GM12878 (cell line): ENCODE measurements at regions not wholly inside any gene's neighbourhood (a gene's known extent, or its start where the extent isn't known, plus 50 kb on each side); places are given as distances from the start of the nearest gene placed in this dataset.

Source experiments
- ATAC-seq: fragments of 200-7000 bp; cut with Tn5 transposase; 3 replicates; pipeline ENCODE4 v1.9.1; 2020; ENCODE audit warnings: mild to moderate bottlenecking, moderate library complexity
- BruUV-seq: library from RNA; stranded (reverse); fragments of 400-500 nt; replicated peaks from 2 replicates; lab custom pipeline; 2021; lab: Mats Ljungman, UMichigan
- CTCF ChIA-PET: fragments of 300-600 bp; sonication (Branson Sonifier 250); formaldehyde crosslinking; extraction: SDS; loops from one replicate; lab custom pipeline; 2021; ENCODE audit warnings: inconsistent platforms; lab: Yijun Ruan, JAX
- POLR2A ChIA-PET: fragments of 350-600 bp; formaldehyde crosslinking; extraction: SDS; loops from one replicate; lab custom pipeline; 2021; ENCODE audit warnings: inconsistent platforms; lab: Charles Lee
- RAD21 ChIA-PET: fragments of 300-600 bp; sonication (Branson Sonifier 250); formaldehyde crosslinking; loops from one replicate; lab custom pipeline; 2023; ENCODE audit warnings: antibody characterized with exemption; ENCODE audit not compliant: unreplicated experiment; lab: Charles Lee
- SMC1A ChIA-PET: fragments of 300-600 bp; sonication (Branson Sonifier 250); formaldehyde crosslinking; loops from one replicate; lab custom pipeline; 2023; ENCODE audit not compliant: unreplicated experiment, uncharacterized antibody; lab: Charles Lee
- DNase-seq: peaks from one replicate; pipeline ENCODE4 v3.0.0-alpha.2; 2011; ENCODE audit warnings: low read depth, low spot score
- FAIRE-seq: peaks from 3 replicates; lab custom pipeline; 2011; peaks lifted over from hg19 to GRCh38; lab: Jason Lieb, UNC
- H2AFZ ChIP-seq: 2 replicates; pipeline ENCODE4 v1.6.0; 2011; ENCODE audit warnings: low read depth, low read length, control low read depth; ENCODE audit not compliant: control insufficient read depth
- H3K27ac ChIP-seq: 2 replicates; pipeline ENCODE4 v1.5.1; 2011; ENCODE audit warnings: control low read depth; ENCODE audit not compliant: control insufficient read depth, insufficient read depth
- H3K27me3 ChIP-seq, 2 experiments: replicated peaks in 1 of 2; 2 replicates each; pipeline versions ENCODE4 v1.6.0 to v1.6.1; 2011; ENCODE audit warnings: low read length in 1 of 2; ENCODE audit not compliant: control insufficient read depth in 2 of 2, insufficient read depth in 2 of 2
- H3K36me3 ChIP-seq, 2 experiments: 2 replicates each; pipeline ENCODE4 v1.5.1; 2011; ENCODE audit warnings: low read length in 1 of 2; ENCODE audit not compliant: control insufficient read depth in 2 of 2, insufficient read depth in 2 of 2
- H3K4me1 ChIP-seq: 2 replicates; pipeline ENCODE4 v1.6.1; 2011; ENCODE audit warnings: mild to moderate bottlenecking, low read length, moderate library complexity, mixed read lengths; ENCODE audit not compliant: control insufficient read depth, insufficient read depth
- H3K4me2 ChIP-seq: 2 replicates; pipeline ENCODE4 v1.6.0; 2011; ENCODE audit warnings: control low read depth; ENCODE audit not compliant: control insufficient read depth, insufficient read depth
- H3K4me3 ChIP-seq: fragments of 200-600 bp; sonication (generic); 2 replicates; pipeline ENCODE4 v1.5.1; 2016
- H3K79me2 ChIP-seq: 2 replicates; pipeline ENCODE4 v1.6.0; 2011; ENCODE audit warnings: low read length; ENCODE audit not compliant: control insufficient read depth, insufficient read depth
- H3K9ac ChIP-seq: 2 replicates; pipeline ENCODE4 v1.8.0; 2011; ENCODE audit warnings: low read length, control low read depth, mixed read lengths; ENCODE audit not compliant: control insufficient read depth, insufficient read depth
- H3K9me3 ChIP-seq: replicated peaks from 3 replicates; pipeline ENCODE4 v1.5.1; 2011; ENCODE audit warnings: mild to moderate bottlenecking, low read length; ENCODE audit not compliant: control insufficient read depth, insufficient read depth
- H4K20me1 ChIP-seq: 2 replicates; pipeline ENCODE4 v1.6.0; 2011; ENCODE audit not compliant: control insufficient read depth, insufficient read depth
- CREB1 ChIP-seq: IDR thresholded peaks from 2 replicates; pipeline ENCODE4 v1.6.1; 2012; ENCODE audit warnings: low read depth, mild to moderate bottlenecking, inconsistent platforms
- EED ChIP-seq: sonication (generic); IDR thresholded peaks from 2 replicates; pipeline ENCODE4 v1.6.1; 2016; ENCODE audit warnings: antibody characterized with exemption, low read depth
- EZH2 ChIP-seq: IDR thresholded peaks from 2 replicates; pipeline ENCODE4 v1.6.1; 2012; ENCODE audit warnings: low read depth, mild to moderate bottlenecking, control low read depth, inconsistent platforms, low read length, borderline replicate concordance; ENCODE audit not compliant: control insufficient read depth
- GATAD2B ChIP-seq: fragments of 450-650 bp; conservative IDR thresholded peaks from 2 replicates; pipeline ENCODE4 v1.6.1; 2017; ENCODE audit warnings: low read depth, mild to moderate bottlenecking, moderate library complexity
- HCFC1 ChIP-seq: fragments of 150-350 bp; IDR thresholded peaks from 2 replicates; pipeline ENCODE4 v1.6.1; 2014; ENCODE audit warnings: low read length
- KAT2A ChIP-seq: conservative IDR thresholded peaks from 2 replicates; pipeline ENCODE4 v1.6.1; 2011; ENCODE audit warnings: low read depth, low read length; ENCODE audit not compliant: control insufficient read depth
- MEF2A ChIP-seq: IDR thresholded peaks from 2 replicates; pipeline ENCODE4 v1.6.1; 2011; ENCODE audit warnings: low read depth, mild to moderate bottlenecking, low read length, moderate library complexity; ENCODE audit not compliant: insufficient read depth
- MLLT1 ChIP-seq: fragments of 450-650 bp; IDR thresholded peaks from 2 replicates; pipeline ENCODE4 v1.6.1; 2016; ENCODE audit warnings: mild to moderate bottlenecking
- SUPT20H ChIP-seq: IDR thresholded peaks from 2 replicates; pipeline ENCODE4 v1.6.1; 2011; ENCODE audit warnings: low read depth, mild to moderate bottlenecking, low read length, moderate library complexity, borderline replicate concordance; ENCODE audit not compliant: control insufficient read depth
- WGBS: methylation state at CpG from one replicate; pipeline ENCODE4 v1.1.6; 2016; ENCODE audit warnings: low lambda C conversion rate; ENCODE audit not compliant: insufficient replicate concordance, insufficient coverage; ENCODE audit errors: missing lambda C conversion rate; 5-methylcytosine and 5-hydroxymethylcytosine counted together
- in situ Hi-C: fragments of 300-500 bp; cut with MboI; formaldehyde crosslinking; loops from 9 replicates; pipeline ENCODE4 v1.14.3; 2018; ENCODE audit warnings: mixed read lengths
- intact Hi-C: fragments of 100-400 bp; cut with micrococcal nuclease; formaldehyde crosslinking; loops from one replicate; pipeline ENCODE4 v1.14.2; 2022; ENCODE audit not compliant: unreplicated experiment
- TF ChIP-seq, protein P1 (sequence below): fragments of 450-650 bp; IDR thresholded peaks from 2 replicates; pipeline ENCODE4 v1.6.1; 2017; ENCODE audit warnings: mild to moderate bottlenecking, moderate library complexity
- TF ChIP-seq, protein P2 (sequence below): IDR thresholded peaks from 2 replicates; pipeline ENCODE4 v1.6.1; 2011; ENCODE audit warnings: mild to moderate bottlenecking, low read depth, low read length, moderate library complexity; ENCODE audit not compliant: insufficient replicate concordance

GRCh38 chr3:6250167-6250566 lies 610.7 kb upstream of the GRM7 start (continued):
- no peak for TF ChIP-seq KAT2A
- no peak for TF ChIP-seq EZH2
- no peak for TF ChIP-seq SUPT20H
- TF ChIP-seq, protein P1, sequence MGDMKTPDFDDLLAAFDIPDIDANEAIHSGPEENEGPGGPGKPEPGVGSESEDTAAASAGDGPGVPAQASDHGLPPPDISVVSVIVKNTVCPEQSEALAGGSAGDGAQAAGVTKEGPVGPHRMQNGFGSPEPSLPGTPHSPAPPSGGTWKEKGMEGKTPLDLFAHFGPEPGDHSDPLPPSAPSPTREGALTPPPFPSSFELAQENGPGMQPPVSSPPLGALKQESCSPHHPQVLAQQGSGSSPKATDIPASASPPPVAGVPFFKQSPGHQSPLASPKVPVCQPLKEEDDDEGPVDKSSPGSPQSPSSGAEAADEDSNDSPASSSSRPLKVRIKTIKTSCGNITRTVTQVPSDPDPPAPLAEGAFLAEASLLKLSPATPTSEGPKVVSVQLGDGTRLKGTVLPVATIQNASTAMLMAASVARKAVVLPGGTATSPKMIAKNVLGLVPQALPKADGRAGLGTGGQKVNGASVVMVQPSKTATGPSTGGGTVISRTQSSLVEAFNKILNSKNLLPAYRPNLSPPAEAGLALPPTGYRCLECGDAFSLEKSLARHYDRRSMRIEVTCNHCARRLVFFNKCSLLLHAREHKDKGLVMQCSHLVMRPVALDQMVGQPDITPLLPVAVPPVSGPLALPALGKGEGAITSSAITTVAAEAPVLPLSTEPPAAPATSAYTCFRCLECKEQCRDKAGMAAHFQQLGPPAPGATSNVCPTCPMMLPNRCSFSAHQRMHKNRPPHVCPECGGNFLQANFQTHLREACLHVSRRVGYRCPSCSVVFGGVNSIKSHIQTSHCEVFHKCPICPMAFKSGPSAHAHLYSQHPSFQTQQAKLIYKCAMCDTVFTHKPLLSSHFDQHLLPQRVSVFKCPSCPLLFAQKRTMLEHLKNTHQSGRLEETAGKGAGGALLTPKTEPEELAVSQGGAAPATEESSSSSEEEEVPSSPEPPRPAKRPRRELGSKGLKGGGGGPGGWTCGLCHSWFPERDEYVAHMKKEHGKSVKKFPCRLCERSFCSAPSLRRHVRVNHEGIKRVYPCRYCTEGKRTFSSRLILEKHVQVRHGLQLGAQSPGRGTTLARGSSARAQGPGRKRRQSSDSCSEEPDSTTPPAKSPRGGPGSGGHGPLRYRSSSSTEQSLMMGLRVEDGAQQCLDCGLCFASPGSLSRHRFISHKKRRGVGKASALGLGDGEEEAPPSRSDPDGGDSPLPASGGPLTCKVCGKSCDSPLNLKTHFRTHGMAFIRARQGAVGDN = no peak
- TF ChIP-seq HCFC1 = no peak

DNA sequence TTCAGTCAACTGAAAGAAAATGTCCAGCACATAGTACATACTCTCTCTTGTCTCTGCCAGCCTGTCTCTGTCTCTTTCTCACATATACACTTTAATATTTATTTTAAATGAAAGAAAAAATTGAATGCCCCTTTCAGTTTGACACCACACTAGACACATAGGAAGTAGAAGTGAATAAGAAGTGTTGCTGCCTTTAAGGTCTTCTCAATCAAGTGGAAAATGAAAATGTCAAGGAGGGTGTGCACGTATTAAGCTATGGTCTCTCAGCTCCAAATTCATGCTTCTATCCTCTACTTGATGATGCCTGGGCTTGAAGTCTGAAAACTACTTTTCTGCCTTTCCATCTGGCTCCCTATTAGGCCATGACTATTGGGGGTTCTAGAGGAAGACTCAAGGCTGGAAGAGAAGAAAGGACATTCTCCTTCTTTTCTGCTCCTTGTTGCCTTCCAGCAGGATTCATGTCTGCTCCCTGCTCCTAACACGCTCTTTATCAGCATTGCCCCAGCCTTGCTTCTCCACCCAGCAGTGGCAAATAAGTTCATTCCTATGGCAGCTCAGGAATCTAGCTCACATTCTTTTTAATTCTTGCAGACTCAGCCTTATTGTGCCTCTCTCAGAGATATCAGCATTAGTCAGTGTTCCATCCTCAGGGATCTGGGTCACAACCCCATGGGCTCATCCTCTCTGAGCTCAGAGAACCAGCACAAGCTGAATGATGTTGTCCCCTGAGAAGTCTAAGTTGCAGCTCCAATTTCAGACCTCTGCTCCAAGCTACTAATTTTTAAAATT lies 609.1 kb upstream of the GRM7 start:
- H3K4me2 ChIP-seq = no peak overlapping the region
- no peak overlapping the region for H2AFZ ChIP-seq
- FAIRE-seq = no peak
- 35% methylated on average over 2 of the region's 2 CpGs for WGBS
- no peaks in the 10 kb centered on the region; the same call in 2 of the 3 replicates for H3K9me3 ChIP-seq
- ChIA-PET SMC1A (interaction anchor here (1.0 to 3.4 kb wide), 4 partner anchors 9 to 23 kb away, joined by 3 to 36 read pairs (median 14); no protein-coding TSS in a partner anchor), RAD21 (interaction anchor here (0.6 to 2.5 kb wide), 5 partner anchors 9 to 1758 kb away, joined by 3 to 20 read pairs (median 4); partner anchors contain the start of gene ITPR1), CTCF (interaction anchor here (0.6 kb wide), 1 partner anchor 494 kb away, joined by 4 read pairs; no protein-coding TSS in a partner anchor), POLR2A (interaction anchor here (1.0 kb wide), 1 partner anchor 9 kb away, joined by 3 read pairs; no protein-coding TSS in a partner anchor)
- H3K4me1 ChIP-seq = peaks cover 3% of the 10 kb centered on the region; the same call in 1 of the 2 replicates
- in situ Hi-C loops = no loop called here
- no TSS peak for BruUV-seq
- no peak for ATAC-seq
- no peaks in the 10 kb centered on the region for H4K20me1 ChIP-seq
- no peak overlapping the region for H3K9ac ChIP-seq
- no peaks in the 10 kb centered on the region for H3K36me3 ChIP-seq
- DNase-seq = no peak
- no peaks in the 10 kb centered on the region for H3K27me3 ChIP-seq
- no peak overlapping the region for H3K4me3 ChIP-seq
- intact Hi-C loops = no loop called here
- H3K79me2 ChIP-seq = no peaks in the 10 kb centered on the region
- no peak overlapping the region for H3K27ac ChIP-seq
- TF ChIP-seq, protein P2, sequence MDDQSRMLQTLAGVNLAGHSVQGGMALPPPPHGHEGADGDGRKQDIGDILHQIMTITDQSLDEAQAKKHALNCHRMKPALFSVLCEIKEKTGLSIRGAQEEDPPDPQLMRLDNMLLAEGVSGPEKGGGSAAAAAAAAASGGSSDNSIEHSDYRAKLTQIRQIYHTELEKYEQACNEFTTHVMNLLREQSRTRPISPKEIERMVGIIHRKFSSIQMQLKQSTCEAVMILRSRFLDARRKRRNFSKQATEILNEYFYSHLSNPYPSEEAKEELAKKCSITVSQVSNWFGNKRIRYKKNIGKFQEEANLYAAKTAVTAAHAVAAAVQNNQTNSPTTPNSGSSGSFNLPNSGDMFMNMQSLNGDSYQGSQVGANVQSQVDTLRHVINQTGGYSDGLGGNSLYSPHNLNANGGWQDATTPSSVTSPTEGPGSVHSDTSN = no peak
- TF ChIP-seq MLLT1 (no peak), EED (no peak), MEF2A (no peak), CREB1 (no peak), GATAD2B (no peak)
